ENCODE measurements at regions not wholly inside any gene's neighbourhood (a gene's known extent, or its start where the extent isn't known, plus 50 kb on each side); places are given as distances from the start of the nearest gene placed in this dataset.

- H3K36me3 ChIP-seq (ENCODE audit: control insufficient read depth, insufficient read depth, low read length): no peaks in the 10 kb centered on the region
- no peak overlapping the region for H3K4me3 ChIP-seq (ENCODE audit: low read depth in 2 of 2, low read length in 2 of 2)
- intact Hi-C loops (cut with micrococcal nuclease; ENCODE audit: unreplicated experiment): no loop called here
- no peak overlapping the region for H3K27ac ChIP-seq (ENCODE audit: low read length)
- DNase-seq (ENCODE audit: low read depth, low spot score) (no peak), ATAC-seq (no peak)
- BruUV-seq (replicated peaks): no TSS peak
- TF ChIP-seq CTCF (IDR thresholded peaks at IDR 0.05) (no peak), SIN3A (IDR thresholded peaks at IDR 0.05; ENCODE audit: borderline replicate concordance, insufficient read depth, low read depth, low read length) (no peak), TCF7L2 (IDR thresholded peaks at IDR 0.05; ENCODE audit: low read depth, low read length) (no peak), POLR2AphosphoS5 (IDR thresholded peaks at IDR 0.05; ENCODE audit: low read depth, low read length) (no peak), REST (IDR thresholded peaks at IDR 0.05; ENCODE audit: insufficient read depth in 1 of 2, low read depth in 2 of 2, low read length in 1 of 2) (no peak)
- no peaks in the 10 kb centered on the region for H3K27me3 ChIP-seq (ENCODE audit: control insufficient read depth, insufficient read depth, low read length)
- in situ Hi-C loops (cut with HindIII; ENCODE audit: low pct_unique_long_range_greater_than_20kb, low sequenced_read_pairs): no loop called here
- H3K9me3 ChIP-seq (ENCODE audit: control insufficient read depth, insufficient read depth, low read depth, low read length): no peaks in the 10 kb centered on the region
- CTCF ChIA-PET: no interaction called here
- no peaks in the 10 kb centered on the region for H3K4me1 ChIP-seq (ENCODE audit: control insufficient read depth, insufficient read depth, low read length)
- POLR2A ChIA-PET: interaction anchor here (0.6 kb wide), 1 partner anchor 185 kb away, joined by 3 read pairs; no protein-coding TSS in a partner anchor
Observed at GRCh38 chr5:124932791-124933600, 186.6 kb upstream of the ZNF608 start.

GRCh38 chr5:124935065-124935464, 188.6 kb upstream of the ZNF608 start:
- TF ChIP-seq SIN3A (IDR thresholded peaks at IDR 0.05; ENCODE audit: borderline replicate concordance, insufficient read depth, low read depth, low read length): no peak
- TF ChIP-seq POLR2AphosphoS5 (IDR thresholded peaks at IDR 0.05; ENCODE audit: low read depth, low read length): no peak
- no peak for TF ChIP-seq REST (IDR thresholded peaks at IDR 0.05; ENCODE audit: insufficient read depth in 1 of 2, low read depth in 2 of 2, low read length in 1 of 2)
- TF ChIP-seq TCF7L2 (IDR thresholded peaks at IDR 0.05; ENCODE audit: low read depth, low read length): no peak
- TF ChIP-seq CTCF (IDR thresholded peaks at IDR 0.05): no peak
- H3K27ac ChIP-seq (ENCODE audit: low read length): no peak overlapping the region
- no peaks in the 10 kb centered on the region for H3K9me3 ChIP-seq (ENCODE audit: control insufficient read depth, insufficient read depth, low read depth, low read length)
- H3K27me3 ChIP-seq (ENCODE audit: control insufficient read depth, insufficient read depth, low read length): no peaks in the 10 kb centered on the region
- intact Hi-C loops (cut with micrococcal nuclease; ENCODE audit: unreplicated experiment) (no loop called here), in situ Hi-C loops (cut with HindIII; ENCODE audit: low pct_unique_long_range_greater_than_20kb, low sequenced_read_pairs) (no loop called here)
- H3K4me1 ChIP-seq (ENCODE audit: control insufficient read depth, insufficient read depth, low read length): no peaks in the 10 kb centered on the region
- ATAC-seq (no peak), DNase-seq (ENCODE audit: low read depth, low spot score) (no peak)
- H3K4me3 ChIP-seq (ENCODE audit: low read depth in 2 of 2, low read length in 2 of 2): no peak overlapping the region
- ChIA-PET POLR2A (no interaction called here), CTCF (no interaction called here)
- BruUV-seq (replicated peaks): no TSS peak
- H3K36me3 ChIP-seq (ENCODE audit: control insufficient read depth, insufficient read depth, low read length): no peaks in the 10 kb centered on the region
